HG03064 (cell line): ENCODE measurements at regions not wholly inside any gene's neighbourhood (a gene's known extent, or its start where the extent isn't known, plus 50 kb on each side); places are given as distances from the start of the nearest gene placed in this dataset.
"Not testable (repeated sequence)": the region's sequence is repeated elsewhere in the genome, so short reads cannot be mapped to it uniquely, and the experiment has no call there.

Experiments
- ATAC-seq: cut with Tn5 transposase; IDR thresholded peaks from one replicate; pipeline ENCODE4 v1.9.1; 2021; ENCODE audit warnings: low read depth; ENCODE audit not compliant: unreplicated experiment

DNA sequence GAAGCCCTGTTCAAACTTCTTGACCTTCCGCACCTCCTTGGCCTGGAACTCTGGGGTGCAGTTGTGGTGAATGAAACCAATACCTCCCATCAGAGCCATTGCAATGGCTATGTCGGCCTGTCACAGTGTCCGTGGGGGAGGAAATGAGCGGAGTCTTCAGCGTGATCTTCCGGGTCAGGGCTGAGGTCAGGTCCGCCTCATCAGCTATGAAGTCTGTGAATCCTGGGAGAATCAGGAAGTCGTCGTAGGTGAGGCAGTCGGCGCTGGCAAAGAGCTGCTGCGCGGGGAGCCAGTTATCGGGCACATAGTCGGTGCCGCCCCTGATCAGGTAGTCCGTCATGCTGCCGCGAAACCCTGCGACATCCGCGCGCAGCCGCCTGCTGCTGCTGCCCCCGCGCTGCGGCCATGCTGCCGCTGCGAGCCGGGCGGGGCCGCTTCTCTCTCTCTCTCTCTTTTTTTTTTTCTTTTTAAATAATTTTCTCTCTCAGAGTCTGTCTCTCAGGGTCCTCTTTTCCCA, 154.1 kb upstream of the ZSWIM2 start:
- ATAC-seq, result no peak

DNA sequence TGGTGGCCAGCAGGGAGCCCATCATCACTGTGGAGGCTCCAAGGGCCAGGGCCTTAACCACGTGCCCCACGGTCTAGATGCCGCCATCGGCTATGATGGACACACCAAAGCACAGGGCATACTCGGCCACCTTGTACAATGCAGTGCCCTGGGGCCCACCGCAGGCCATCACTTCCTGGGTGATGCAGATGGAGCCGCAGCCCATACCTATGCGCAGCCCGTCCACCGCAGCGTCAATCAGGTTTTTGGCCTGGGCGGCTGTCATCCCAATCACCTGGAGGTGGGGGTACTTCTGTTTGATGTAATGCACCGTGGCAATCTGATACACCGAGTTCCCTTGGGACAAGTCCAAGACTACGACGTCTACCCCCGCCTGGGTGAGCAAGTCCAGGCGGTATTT, 153.3 kb upstream of the ZSWIM2 start:
- ATAC-seq, result no peak

- no peak for ATAC-seq
Measured at GRCh38 chr2:187001248-187001647, 152.3 kb upstream of the ZSWIM2 start.

- ATAC-seq, result no peak
Measured at GRCh38 chr2:186995092-186995491, 146.1 kb upstream of the ZSWIM2 start.

GRCh38 chr2:186992597-186992996, 143.6 kb upstream of the ZSWIM2 start:
- no peak for ATAC-seq

DNA sequence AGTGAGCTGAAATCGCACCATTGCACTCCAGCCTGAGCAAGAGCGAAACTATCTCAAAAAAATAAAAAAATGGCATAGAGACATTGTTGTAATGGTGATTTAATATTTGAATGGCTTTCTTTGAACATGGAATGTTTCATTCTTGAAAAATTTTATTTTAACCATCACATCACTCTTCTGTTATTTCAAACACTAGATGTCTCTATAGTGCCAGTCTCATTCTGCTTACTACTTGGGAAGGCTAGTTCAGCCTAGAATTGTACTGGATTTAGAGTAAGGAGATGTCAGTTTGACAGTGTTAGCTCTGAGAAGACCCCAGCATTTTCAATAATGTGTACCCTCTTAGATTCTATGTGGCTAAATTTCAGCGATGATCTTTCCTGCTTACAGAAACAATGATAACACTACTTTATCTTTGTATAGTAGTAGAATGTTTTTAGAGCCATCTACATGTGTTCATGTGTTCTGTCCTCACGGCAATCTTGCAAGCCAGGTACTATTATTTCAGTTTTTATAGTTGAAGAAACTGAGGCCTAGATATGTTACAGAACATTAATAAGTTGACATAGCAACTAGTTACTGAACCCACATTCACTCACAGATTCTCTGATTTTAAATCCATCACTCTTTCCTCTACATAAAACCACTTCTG, 142.9 kb upstream of the ZSWIM2 start:
- ATAC-seq, result no peak

GRCh38 chr2:186984966-186985365, 136.0 kb upstream of the ZSWIM2 start:
- no peak for ATAC-seq

DNA sequence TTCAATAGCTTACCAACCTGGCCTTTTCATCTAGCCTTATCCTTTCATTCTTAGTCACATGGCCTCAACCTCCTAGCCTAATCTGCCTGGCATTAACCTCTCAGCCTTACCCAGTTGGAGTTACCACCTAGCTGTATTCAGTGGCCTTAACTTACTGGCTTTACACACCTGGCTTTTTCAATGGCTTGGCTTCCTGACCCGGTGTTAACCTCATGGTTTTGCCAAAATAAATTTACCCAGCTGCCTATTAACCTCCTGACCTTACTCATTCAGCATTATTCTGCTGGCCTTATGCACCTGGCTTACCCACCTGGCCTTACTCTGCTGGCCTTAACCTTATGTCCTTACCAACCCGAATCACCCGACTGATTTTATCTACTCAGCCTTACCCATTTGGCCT, 135.5 kb upstream of the ZSWIM2 start:
- no peak for ATAC-seq

GRCh38 chr2:186980787-186981550, 132.0 kb upstream of the ZSWIM2 start:
- ATAC-seq, result no peak

- no peak for ATAC-seq
Measured at GRCh38 chr2:186980117-186980442, 131.1 kb upstream of the ZSWIM2 start.

DNA sequence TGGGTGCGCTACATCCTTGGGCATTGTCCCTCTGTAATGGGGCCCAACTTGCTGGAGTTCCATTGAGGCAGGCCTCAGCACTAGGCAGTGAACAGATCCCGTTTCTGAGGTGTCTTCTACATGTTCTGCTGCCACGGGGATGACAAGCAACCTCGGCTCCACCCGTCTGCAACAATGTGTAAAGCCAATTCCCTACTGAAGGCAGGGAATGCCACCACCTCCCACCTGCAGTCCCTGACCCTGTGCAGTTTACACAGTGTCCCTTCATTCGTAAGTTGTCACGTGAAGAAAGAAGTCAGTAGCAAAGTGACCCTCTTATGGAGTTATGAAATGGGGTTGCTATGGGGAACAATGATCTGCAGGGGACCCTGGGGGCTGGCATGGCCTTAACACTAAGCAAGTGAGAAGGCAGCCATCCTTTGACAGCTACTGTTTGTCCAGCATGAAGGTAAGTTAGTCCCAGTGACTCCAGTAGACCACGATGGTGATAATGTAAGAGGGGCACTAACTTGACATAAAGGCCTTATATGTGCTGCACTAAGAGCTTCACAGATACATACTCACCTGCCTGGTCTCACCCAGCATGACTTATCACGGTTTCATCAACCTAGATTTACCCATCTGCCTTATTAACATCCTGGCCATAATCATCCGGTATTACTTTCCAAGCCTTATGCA, 130.6 kb upstream of the ZSWIM2 start:
- no peak for ATAC-seq

GRCh38 chr2:186977433-186978045, 128.6 kb upstream of the ZSWIM2 start:
- no peak for ATAC-seq

DNA sequence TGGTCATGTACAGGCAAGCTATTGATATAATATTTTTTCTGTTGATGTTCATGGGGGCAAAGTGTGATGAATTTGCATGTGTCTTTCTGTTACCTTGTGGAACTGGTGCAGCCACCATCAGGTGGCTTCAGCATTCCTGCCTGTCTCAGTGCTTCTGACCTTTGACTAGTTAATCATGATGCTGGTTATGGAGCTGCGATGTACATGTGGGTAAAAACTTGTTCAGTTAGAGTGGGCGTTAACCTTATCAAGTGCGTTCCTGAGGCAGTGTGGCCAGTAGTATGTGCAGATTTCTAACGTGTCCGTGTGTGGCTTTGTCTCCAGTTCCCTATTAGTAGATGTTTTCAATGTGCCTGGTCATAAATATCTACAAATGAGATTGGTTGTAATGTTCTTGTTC, 127.4 kb upstream of the ZSWIM2 start:
- ATAC-seq, result no peak

DNA sequence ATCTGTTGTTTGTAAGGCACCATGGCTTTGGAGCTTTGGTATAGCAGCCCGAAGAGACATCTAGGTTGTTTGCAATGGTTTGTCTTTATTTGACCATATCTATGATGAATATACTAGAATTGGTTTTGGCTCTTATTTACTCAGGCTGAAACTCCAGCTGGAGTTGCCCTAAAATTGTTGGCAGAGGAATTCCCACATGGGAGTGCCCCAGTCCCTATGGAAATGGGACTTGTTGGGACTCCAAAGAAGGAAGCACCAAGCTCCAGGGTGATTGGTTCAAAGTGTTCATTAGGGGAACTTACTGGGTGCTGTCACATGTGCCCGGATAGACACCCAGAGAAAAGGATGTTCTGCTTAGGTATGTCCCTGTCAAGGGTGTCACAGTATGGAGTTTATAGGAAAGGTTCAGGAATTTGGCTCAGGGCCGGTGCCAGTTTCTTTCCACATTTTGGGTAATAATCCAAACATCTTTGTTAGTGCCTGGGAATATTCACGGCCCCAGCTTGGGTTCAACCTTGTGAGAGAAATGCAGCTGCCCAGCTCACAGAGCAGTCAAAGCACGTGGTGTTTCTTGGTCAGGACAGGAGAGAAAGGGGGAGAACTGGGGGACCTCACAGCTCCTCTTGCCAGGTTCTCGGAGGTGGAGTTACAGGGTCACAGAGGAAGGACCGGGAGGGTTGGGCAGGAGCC, 123.5 kb upstream of the ZSWIM2 start:
- ATAC-seq, result no peak

- ATAC-seq, result peak; percentile 56
Measured at GRCh38 chr2:186968277-186968676, 119.3 kb upstream of the ZSWIM2 start.

- no peak for ATAC-seq
Measured at GRCh38 chr2:186966015-186966414, 117.0 kb upstream of the ZSWIM2 start.

GRCh38 chr2:186962085-186962747, 113.2 kb upstream of the ZSWIM2 start:
- no peak for ATAC-seq

GRCh38 chr2:186960241-186960640, 111.3 kb upstream of the ZSWIM2 start:
- ATAC-seq, result not testable (repeated sequence)

DNA sequence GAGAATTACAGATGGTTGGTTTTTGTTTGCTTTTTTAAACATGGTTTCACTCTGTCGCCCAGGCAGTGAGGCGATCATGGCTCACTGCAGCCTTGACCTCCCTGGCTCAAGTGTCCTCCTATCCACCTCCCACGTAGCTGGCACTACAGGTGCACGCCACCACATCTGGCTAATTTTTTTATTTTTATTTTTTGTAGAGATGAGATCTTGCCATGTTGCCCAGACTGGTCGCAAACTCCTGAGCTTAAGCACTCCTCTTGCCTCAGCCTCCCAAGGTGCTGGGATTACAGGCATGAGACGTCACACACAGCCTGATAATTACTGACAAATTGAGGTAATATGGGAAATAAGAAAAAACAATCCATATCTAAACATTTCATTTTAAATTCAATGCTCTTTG, 110.5 kb upstream of the ZSWIM2 start:
- no peak for ATAC-seq

DNA sequence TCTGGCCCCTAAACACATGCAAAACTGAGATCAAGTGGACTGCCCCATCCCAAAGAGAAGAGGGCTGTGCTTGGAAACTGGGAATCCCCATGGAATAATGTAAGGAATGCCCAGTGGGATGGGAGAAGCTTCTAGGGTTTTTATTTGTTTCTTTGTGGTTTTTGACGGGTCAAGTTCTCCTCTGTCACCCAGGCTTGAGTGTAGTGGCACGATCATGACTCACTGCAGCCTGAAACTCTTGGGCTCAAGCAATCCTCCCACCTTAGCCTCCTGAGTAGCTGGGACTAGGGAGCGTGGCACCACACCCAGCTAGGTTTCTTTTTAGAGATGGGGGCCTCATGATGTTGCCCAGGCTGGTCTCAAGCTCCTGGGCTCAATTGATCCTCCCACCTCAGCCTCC, 101.7 kb upstream of the ZSWIM2 start:
- no peak for ATAC-seq
